GM23248 (cell line): ENCODE measurements at regions not wholly inside any gene's neighbourhood (a gene's known extent, or its start where the extent isn't known, plus 50 kb on each side); places are given as distances from the start of the nearest gene placed in this dataset.

Experiments
- DNase-seq: peaks from one replicate; pipeline ENCODE4 v3.0.0-alpha.2; 2015
- H2AFZ ChIP-seq: fragments of 200-600 bp; sonication (generic); 2 replicates; pipeline ENCODE4 v1.6.1; 2016; ENCODE audit warnings: antibody characterized with exemption
- H3F3A ChIP-seq: fragments of 200-600 bp; sonication (generic); 2 replicates; pipeline ENCODE4 v1.6.1; 2016; ENCODE audit warnings: mild to moderate bottlenecking, antibody characterized with exemption, mixed run types; ENCODE audit not compliant: insufficient read depth
- H3K27ac ChIP-seq: fragments of 200-600 bp; sonication (generic); 2 replicates; pipeline ENCODE4 v1.5.1; 2016; ENCODE audit warnings: mild to moderate bottlenecking
- H3K27me3 ChIP-seq: fragments of 200-600 bp; sonication (generic); replicated peaks from 2 replicates; pipeline ENCODE4 v1.6.1; 2016; ENCODE audit warnings: mild to moderate bottlenecking; ENCODE audit not compliant: insufficient read depth
- H3K36me3 ChIP-seq: fragments of 200-600 bp; sonication (generic); 2 replicates; pipeline ENCODE4 v1.6.1; 2016; ENCODE audit warnings: low read depth, mild to moderate bottlenecking
- H3K4me1 ChIP-seq: fragments of 200-600 bp; sonication (generic); 2 replicates; pipeline ENCODE4 v1.6.1; 2016; ENCODE audit warnings: mild to moderate bottlenecking; ENCODE audit not compliant: insufficient read depth
- H3K4me2 ChIP-seq: fragments of 200-600 bp; sonication (generic); one replicate; pipeline ENCODE4 v1.6.1; 2016; ENCODE audit warnings: mild to moderate bottlenecking; ENCODE audit not compliant: unreplicated experiment
- H3K4me3 ChIP-seq: fragments of 200-600 bp; sonication (generic); 2 replicates; pipeline ENCODE4 v1.5.1; 2016; ENCODE audit warnings: mild to moderate bottlenecking
- H3K79me2 ChIP-seq: fragments of 200-600 bp; sonication (generic); 2 replicates; pipeline ENCODE4 v1.6.1; 2016; ENCODE audit warnings: mild to moderate bottlenecking; ENCODE audit not compliant: insufficient read depth
- H3K9ac ChIP-seq: fragments of 200-600 bp; sonication (generic); 2 replicates; pipeline ENCODE4 v1.6.1; 2016; ENCODE audit warnings: mild to moderate bottlenecking
- H3K9me2 ChIP-seq: fragments of 200-600 bp; sonication (generic); 2 replicates; pipeline ENCODE4 v1.6.1; 2016; ENCODE audit warnings: mixed run types, mild to moderate bottlenecking, moderate library complexity; ENCODE audit not compliant: insufficient read depth
- H3K9me3 ChIP-seq: fragments of 200-600 bp; sonication (generic); one replicate; pipeline ENCODE4 v1.6.1; 2017; ENCODE audit warnings: low read depth
- H4K20me1 ChIP-seq: fragments of 200-600 bp; sonication (generic); 2 replicates; pipeline ENCODE4 v1.6.0; 2016; ENCODE audit not compliant: insufficient read depth
- EZH2 ChIP-seq: fragments of 200-600 bp; sonication (generic); IDR thresholded peaks from 2 replicates; pipeline ENCODE4 v1.6.1; 2018; ENCODE audit warnings: antibody characterized with exemption, mild to moderate bottlenecking; ENCODE audit not compliant: insufficient read depth, poor library complexity, severe bottlenecking
- EZH2phosphoT487 ChIP-seq: fragments of 200-600 bp; sonication (generic); IDR thresholded peaks from 2 replicates; pipeline ENCODE4 v1.6.1; 2018; ENCODE audit warnings: antibody characterized with exemption, moderate library complexity, mild to moderate bottlenecking, low read depth; ENCODE audit not compliant: insufficient read depth
- WGBS, 2 experiments: methylation state at CpG; one replicate each; pipeline ENCODE4 v1.1.6; 2015 to 2017; ENCODE audit warnings: low lambda C conversion rate in 2 of 2, low coverage in 1 of 2; ENCODE audit errors: missing lambda C conversion rate in 2 of 2; 5-methylcytosine and 5-hydroxymethylcytosine counted together
- in situ Hi-C: fragments of 300-500 bp; cut with MboI; formaldehyde crosslinking; loops from 2 replicates; pipeline ENCODE4 v1.15.0; 2020

GRCh38 chr5:133730346-133730745, 118.0 kb upstream of the FSTL4 start:
- peaks cover 3% of the 10 kb centered on the region; the same call in 1 of the 2 replicates for H3K4me1 ChIP-seq
- DNase-seq = no peak
- H2AFZ ChIP-seq = no peak overlapping the region
- no peak overlapping the region for H3K9ac ChIP-seq
- H3K79me2 ChIP-seq = no peaks in the 10 kb centered on the region
- no peaks in the 10 kb centered on the region for H3K9me2 ChIP-seq
- H3K27me3 ChIP-seq = peaks cover 10% of the 10 kb centered on the region; the same call in 1 of the 2 replicates
- no peak overlapping the region for H3K4me3 ChIP-seq
- H3K27ac ChIP-seq = no peak overlapping the region
- H3F3A ChIP-seq = no peaks in the 10 kb centered on the region
- WGBS, 2 experiments = 19 to 35% methylated on average over 6 of the region's 6 CpGs
- no peaks in the 10 kb centered on the region for H3K9me3 ChIP-seq
- in situ Hi-C loops = no loop called here
- H4K20me1 ChIP-seq = no peaks in the 10 kb centered on the region
- no peak overlapping the region for H3K4me2 ChIP-seq
- H3K36me3 ChIP-seq = no peaks in the 10 kb centered on the region
- no peak for TF ChIP-seq EZH2
- no peak for TF ChIP-seq EZH2phosphoT487

- 57 to 64% methylated on average over 3 of the region's 3 CpGs for WGBS, 2 experiments
- Histone ChIP-seq H3K4me3 (no peak overlapping the region), H3K36me3 (no peaks in the 10 kb centered on the region), H3K9me2 (no peaks in the 10 kb centered on the region), H3K4me1 (no peaks in the 10 kb centered on the region), H3K4me2 (no peak overlapping the region), H2AFZ (no peak overlapping the region), H3K9ac (no peak overlapping the region), H3K79me2 (no peaks in the 10 kb centered on the region), H3F3A (no peaks in the 10 kb centered on the region), H3K27ac (no peak overlapping the region), H4K20me1 (no peaks in the 10 kb centered on the region), H3K9me3 (no peaks in the 10 kb centered on the region), H3K27me3 (peaks cover 10% of the 10 kb centered on the region; the same call in 1 of the 2 replicates)
- in situ Hi-C loops = no loop called here
- TF ChIP-seq EZH2 (no peak), EZH2phosphoT487 (no peak)
- no peak for DNase-seq
Observed at GRCh38 chr5:133729800-133730199, 117.5 kb upstream of the FSTL4 start.

- no peaks in the 10 kb centered on the region for H3K36me3 ChIP-seq
- no peaks in the 10 kb centered on the region for H3K9me2 ChIP-seq
- H3K4me1 ChIP-seq = no peaks in the 10 kb centered on the region
- TF ChIP-seq EZH2phosphoT487 (no peak), EZH2 (no peak)
- no peak overlapping the region for H3K9ac ChIP-seq
- H3K79me2 ChIP-seq = no peaks in the 10 kb centered on the region
- in situ Hi-C loops = no loop called here
- DNase-seq = no peak
- 55 to 61% methylated on average over 1 of the region's 1 CpG for WGBS, 2 experiments
- no peaks in the 10 kb centered on the region for H3K9me3 ChIP-seq
- no peaks in the 10 kb centered on the region for H4K20me1 ChIP-seq
- H3F3A ChIP-seq = no peaks in the 10 kb centered on the region
- H3K27ac ChIP-seq = no peak overlapping the region
- H3K4me3 ChIP-seq = no peak overlapping the region
- H3K4me2 ChIP-seq = no peak overlapping the region
- no peak overlapping the region for H2AFZ ChIP-seq
- peaks cover 10% of the 10 kb centered on the region; the same call in 1 of the 2 replicates for H3K27me3 ChIP-seq
Observed at GRCh38 chr5:133728475-133728874, 116.1 kb upstream of the FSTL4 start.

- no peaks in the 10 kb centered on the region for H3K9me2 ChIP-seq
- H3K4me1 ChIP-seq = no peaks in the 10 kb centered on the region
- no peaks in the 10 kb centered on the region for H4K20me1 ChIP-seq
- no peaks in the 10 kb centered on the region for H3F3A ChIP-seq
- H2AFZ ChIP-seq = no peak overlapping the region
- in situ Hi-C loops = no loop called here
- H3K4me3 ChIP-seq = no peak overlapping the region
- H3K27me3 ChIP-seq = peaks cover 10% of the 10 kb centered on the region; the same call in 1 of the 2 replicates
- H3K27ac ChIP-seq = no peak overlapping the region
- TF ChIP-seq EZH2 (no peak), EZH2phosphoT487 (no peak)
- peak; percentile 8 for DNase-seq
- H3K9me3 ChIP-seq = no peaks in the 10 kb centered on the region
- H3K36me3 ChIP-seq = no peaks in the 10 kb centered on the region
- no peak overlapping the region for H3K4me2 ChIP-seq
- no peak overlapping the region for H3K9ac ChIP-seq
- WGBS, 2 experiments = 3 to 5% methylated on average over 2 of the region's 2 CpGs
- no peaks in the 10 kb centered on the region for H3K79me2 ChIP-seq
Observed at GRCh38 chr5:133727636-133728035, 115.3 kb upstream of the FSTL4 start.
